IMR-90 (cell line): ENCODE measurements at regions not wholly inside any gene's neighbourhood (a gene's known extent, or its start where the extent isn't known, plus 50 kb on each side); places are given as distances from the start of the nearest gene placed in this dataset.

Experiments used
- ATAC-seq: fragments of 200-7000 bp; cut with Tn5 transposase; 2 replicates; pipeline ENCODE4 v1.9.1; 2020; ENCODE audit warnings: low read depth, mild to moderate bottlenecking, moderate library complexity
- BruUV-seq: library from RNA; stranded (reverse); fragments of 400-500 nt; replicated peaks from 2 replicates; lab custom pipeline; 2021; lab: Mats Ljungman, UMichigan
- CTCF ChIA-PET: fragments of 300-600 bp; formaldehyde crosslinking; extraction: SDS; loops from one replicate; lab custom pipeline; 2021; ENCODE audit warnings: antibody characterized with exemption; lab: Yijun Ruan, JAX
- POLR2A ChIA-PET: fragments of 300-600 bp; sonication (Branson Sonifier 250); formaldehyde crosslinking; loops from one replicate; lab custom pipeline; 2022; ENCODE audit warnings: antibody characterized with exemption; ENCODE audit not compliant: unreplicated experiment; lab: Charles Lee
- DNase-seq: peaks from one replicate; pipeline ENCODE4 v3.0.0; 2013
- H2AFZ ChIP-seq: replicated peaks from 2 replicates; pipeline ENCODE3; 2013; ENCODE audit warnings: low read length, mild to moderate bottlenecking; ENCODE audit not compliant: poor library complexity
- H2AK5ac ChIP-seq: 2 replicates; pipeline ENCODE4 v1.6.1; 2013; ENCODE audit warnings: low read depth, low read length, inconsistent platforms
- H2AK9ac ChIP-seq: replicated peaks from 2 replicates; pipeline ENCODE3; 2013; ENCODE audit warnings: mild to moderate bottlenecking, low read depth, low read length, moderate library complexity; ENCODE audit not compliant: poor library complexity
- H2BK120ac ChIP-seq: 2 replicates; pipeline ENCODE4 v1.6.1; 2013; ENCODE audit warnings: low read depth, low read length, inconsistent platforms
- H2BK15ac ChIP-seq: 3 replicates; pipeline ENCODE4 v1.6.1; 2013; ENCODE audit warnings: low read depth, low read length, inconsistent platforms
- H2BK20ac ChIP-seq: 2 replicates; pipeline ENCODE4 v1.6.1; 2013; ENCODE audit warnings: low read depth, mild to moderate bottlenecking, inconsistent platforms, low read length, moderate library complexity
- H2BK5ac ChIP-seq: 2 replicates; pipeline ENCODE4 v1.6.1; 2013; ENCODE audit warnings: mild to moderate bottlenecking, low read depth, low read length, inconsistent platforms; ENCODE audit not compliant: poor library complexity, severe bottlenecking
- H3K14ac ChIP-seq: replicated peaks from 2 replicates; pipeline ENCODE4 v1.6.1; 2013; ENCODE audit warnings: low read depth, low read length, inconsistent platforms
- H3K18ac ChIP-seq: 2 replicates; pipeline ENCODE4 v1.6.1; 2013; ENCODE audit warnings: low read depth, low read length, control low read depth
- H3K23ac ChIP-seq: 2 replicates; pipeline ENCODE4 v1.6.1; 2013; ENCODE audit warnings: low read depth, low read length, inconsistent platforms
- H3K27ac ChIP-seq: 2 replicates; pipeline ENCODE4 v1.5.1; 2013; ENCODE audit warnings: mild to moderate bottlenecking, control low read depth, low read length; ENCODE audit not compliant: insufficient read depth
- H3K27me3 ChIP-seq: 2 replicates; pipeline ENCODE4 v1.6.1; 2013; ENCODE audit warnings: low read length; ENCODE audit not compliant: control insufficient read depth, insufficient read depth
- H3K36me3 ChIP-seq: 2 replicates; pipeline ENCODE4 v1.6.1; 2013; ENCODE audit warnings: low read length, mixed read lengths; ENCODE audit not compliant: control insufficient read depth, insufficient read depth
- H3K4ac ChIP-seq: 2 replicates; pipeline ENCODE4 v1.6.1; 2013; ENCODE audit warnings: low read depth, low read length, inconsistent platforms
- H3K4me1 ChIP-seq: 2 replicates; pipeline ENCODE4 v1.6.1; 2013; ENCODE audit warnings: low read length, mixed read lengths; ENCODE audit not compliant: control insufficient read depth, insufficient read depth
- H3K4me2 ChIP-seq: 2 replicates; pipeline ENCODE4 v1.6.1; 2013; ENCODE audit warnings: low read depth, mild to moderate bottlenecking, control low read depth, low read length, moderate library complexity
- H3K4me3 ChIP-seq: 2 replicates; pipeline ENCODE4 v1.5.1; 2013; ENCODE audit warnings: low read depth, mild to moderate bottlenecking, control low read depth, low read length, moderate library complexity; ENCODE audit not compliant: insufficient read depth
- H3K56ac ChIP-seq: 2 replicates; pipeline ENCODE4 v1.6.1; 2013; ENCODE audit warnings: low read length, inconsistent platforms; ENCODE audit not compliant: insufficient read depth; ENCODE audit errors: extremely low read depth
- H3K79me1 ChIP-seq, 2 experiments: 2 replicates each; pipeline ENCODE4 v1.6.1; 2013; ENCODE audit warnings: low read length in 2 of 2, inconsistent platforms in 1 of 2, low read depth in 1 of 2
- H3K9ac ChIP-seq: 2 replicates; pipeline ENCODE4 v1.6.1; 2013; ENCODE audit warnings: low read depth, low read length, control low read depth
- H3K9me1 ChIP-seq: 2 replicates; pipeline ENCODE4 v1.6.1; 2013; ENCODE audit warnings: low read length, inconsistent platforms; ENCODE audit not compliant: insufficient read depth
- H3K9me3 ChIP-seq: 2 replicates; pipeline ENCODE4 v1.6.1; 2013; ENCODE audit warnings: low read length; ENCODE audit not compliant: control insufficient read depth, insufficient read depth
- H4K20me1 ChIP-seq: 2 replicates; pipeline ENCODE4 v1.6.1; 2013; ENCODE audit warnings: low read length, inconsistent platforms; ENCODE audit not compliant: insufficient read depth
- H4K5ac ChIP-seq: 2 replicates; pipeline ENCODE4 v1.6.1; 2013; ENCODE audit warnings: mild to moderate bottlenecking, low read depth, low read length, control low read depth
- H4K8ac ChIP-seq, 2 experiments: 2 replicates each; pipeline ENCODE4 v1.6.1; 2013; ENCODE audit warnings: low read depth in 2 of 2, low read length in 2 of 2, control low read depth in 1 of 2, inconsistent platforms in 1 of 2
- H4K91ac ChIP-seq: 2 replicates; pipeline ENCODE4 v1.6.1; 2013; ENCODE audit warnings: low read depth, low read length, inconsistent platforms; ENCODE audit not compliant: insufficient read depth
- CEBPB ChIP-seq: IDR thresholded peaks from 2 replicates; pipeline ENCODE4 v1.6.1; 2012; ENCODE audit warnings: low read depth, low read length, improper control_type of control experiment
- ELK1 ChIP-seq: fragments of 150-350 bp; IDR thresholded peaks from 2 replicates; pipeline ENCODE4 v1.6.1; 2016; ENCODE audit warnings: low read depth, mild to moderate bottlenecking, low read length, moderate library complexity, borderline replicate concordance
- FOS ChIP-seq: fragments of 150-350 bp; IDR thresholded peaks from 2 replicates; pipeline ENCODE4 v1.6.1; 2016; ENCODE audit warnings: low read depth, low read length
- MAFK ChIP-seq: IDR thresholded peaks from 2 replicates; pipeline ENCODE4 v1.6.1; 2012; ENCODE audit warnings: low read depth, low read length, improper control_type of control experiment
- MXI1 ChIP-seq: IDR thresholded peaks from 2 replicates; pipeline ENCODE4 v1.6.1; 2012; ENCODE audit warnings: low read depth, mild to moderate bottlenecking, low read length, moderate library complexity, borderline replicate concordance
- NFE2L2 ChIP-seq: fragments of 150-350 bp; IDR thresholded peaks from 2 replicates; pipeline ENCODE4 v1.6.1; 2016; ENCODE audit warnings: low read depth, mild to moderate bottlenecking, low read length
- POLR2A ChIP-seq: IDR thresholded peaks from 2 replicates; pipeline ENCODE4 v1.6.1; 2012; ENCODE audit warnings: mild to moderate bottlenecking, low read depth, low read length
- RAD21 ChIP-seq: IDR thresholded peaks from 2 replicates; pipeline ENCODE4 v1.6.1; 2012; ENCODE audit warnings: low read length, improper control_type of control experiment
- RCOR1 ChIP-seq: IDR thresholded peaks from 2 replicates; pipeline ENCODE4 v1.6.1; 2012; ENCODE audit warnings: mild to moderate bottlenecking, low read length, improper control_type of control experiment; ENCODE audit not compliant: insufficient replicate concordance
- USF2 ChIP-seq: fragments of 150-350 bp; IDR thresholded peaks from 2 replicates; pipeline ENCODE4 v1.6.1; 2017; ENCODE audit warnings: mild to moderate bottlenecking, antibody characterized with exemption, low read length, low read depth
- WGBS, 2 experiments: methylation state at CpG; one replicate each; pipeline versions ENCODE4 v1.1.5 to v1.1.7; 2013; ENCODE audit warnings: missing lambda C conversion rate in 2 of 2; ENCODE audit not compliant: insufficient read length in 1 of 2; ENCODE audit errors: extremely low coverage in 2 of 2; 5-methylcytosine and 5-hydroxymethylcytosine counted together
- dilution Hi-C: fragments of 300-500 bp; cut with HindIII; formaldehyde crosslinking; loops from one replicate; pipeline ENCODE4 v1.14.3; 2018; ENCODE audit warnings: low sequenced_read_pairs; ENCODE audit not compliant: unreplicated experiment
- in situ Hi-C: fragments of 300-500 bp; cut with MboI; formaldehyde crosslinking; loops from 3 replicates; pipeline ENCODE4 v1.14.3; 2019; ENCODE audit warnings: low sequenced_read_pairs, inconsistent platforms, mixed read lengths
- intact Hi-C: fragments of 100-400 bp; cut with micrococcal nuclease; formaldehyde crosslinking; loops from 2 replicates; pipeline ENCODE4 v1.10.0; 2022

GRCh38 chr17:55911186-55911585 is 160.3 kb downstream of the PCTP start:
- dilution Hi-C loops (no loop called here), intact Hi-C loops (no loop called here), in situ Hi-C loops (no loop called here)
- Histone ChIP-seq H2BK20ac (no peak overlapping the region), H3K56ac (no peak overlapping the region), H2BK15ac (no peak overlapping the region), H3K23ac (no peak overlapping the region), H3K27me3 (no peaks in the 10 kb centered on the region), H3K9me1 (no peaks in the 10 kb centered on the region), H2AK9ac (no peak overlapping the region), H3K14ac (no peak overlapping the region), H3K79me1 (no peaks in the 10 kb centered on the region), H2BK5ac (no peak overlapping the region), H3K36me3 (no peaks in the 10 kb centered on the region), H3K4me3 (no peak overlapping the region), H2AK5ac (no peak overlapping the region), H3K18ac (no peak overlapping the region), H3K4me1 (no peaks in the 10 kb centered on the region), H4K5ac (no peak overlapping the region), H4K20me1 (no peaks in the 10 kb centered on the region), H3K27ac (no peak overlapping the region), H4K8ac (no peak overlapping the region), H3K4me2 (no peak overlapping the region), H3K9ac (no peak overlapping the region), H2AFZ (no peak overlapping the region), H2BK120ac (no peak overlapping the region), H3K9me3 (0 out of 2 replicates have a peak, but pooled peaks cover 2% of the 10 kb centered on the region), H4K91ac (no peak overlapping the region), H3K4ac (no peak overlapping the region)
- no peak for ATAC-seq
- BruUV-seq, result no TSS peak
- ChIA-PET POLR2A (no interaction called here), CTCF (no interaction called here)
- TF ChIP-seq CEBPB, result no peak
- TF ChIP-seq RAD21, result no peak
- TF ChIP-seq MAFK, result no peak
- no peak for TF ChIP-seq USF2
- TF ChIP-seq FOS, result no peak
- TF ChIP-seq MXI1, result no peak
- no peak for TF ChIP-seq ELK1
- no peak for TF ChIP-seq NFE2L2
- TF ChIP-seq POLR2A, result no peak
- TF ChIP-seq RCOR1, result no peak
- WGBS, 2 experiments, result no CpG with 5 or more reads among the region's 4 CpGs
- no peak for DNase-seq
